Fibroblast of villous mesenchyme (primary cell): ENCODE measurements at regions not wholly inside any gene's neighbourhood (a gene's known extent, or its start where the extent isn't known, plus 50 kb on each side); places are given as distances from the start of the nearest gene placed in this dataset.
"Not testable (repeated sequence)": the region's sequence is repeated elsewhere in the genome, so short reads cannot be mapped to it uniquely, and the experiment has no call there.

Experiments
- DNase-seq: peaks from one replicate; pipeline ENCODE4 v3.0.0-alpha.2; 2010; ENCODE audit warnings: low read depth
- H3K4me3 ChIP-seq: 2 replicates; pipeline ENCODE4 v1.5.1; 2011; ENCODE audit warnings: low read depth, mild to moderate bottlenecking, low read length
- TF ChIP-seq, protein P1 (sequence below): IDR thresholded peaks from 2 replicates; pipeline ENCODE4 v1.5.1; 2012; ENCODE audit warnings: low read depth, mild to moderate bottlenecking, low read length; ENCODE audit not compliant: insufficient read depth

DNA sequence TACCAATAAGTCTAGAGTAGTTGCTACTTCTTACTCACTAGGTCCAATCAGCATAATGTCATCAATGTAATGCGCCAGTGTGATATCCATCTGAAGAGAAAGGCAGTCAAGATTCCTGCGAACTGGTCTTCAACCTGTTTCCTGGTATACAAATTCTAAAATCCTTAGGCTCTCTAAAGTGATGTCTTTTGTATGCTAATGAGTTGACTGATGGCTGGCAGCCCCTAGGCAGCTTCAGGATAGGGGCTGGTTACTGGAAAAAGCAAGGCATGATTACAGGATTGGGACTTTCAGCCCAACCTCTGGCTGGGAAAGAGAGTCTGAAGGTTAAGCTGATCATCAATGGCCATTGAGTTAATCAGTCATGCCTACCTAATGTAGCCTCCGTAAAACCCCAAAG is 250.2 kb upstream of the PTER start:
- TF ChIP-seq, protein P1, sequence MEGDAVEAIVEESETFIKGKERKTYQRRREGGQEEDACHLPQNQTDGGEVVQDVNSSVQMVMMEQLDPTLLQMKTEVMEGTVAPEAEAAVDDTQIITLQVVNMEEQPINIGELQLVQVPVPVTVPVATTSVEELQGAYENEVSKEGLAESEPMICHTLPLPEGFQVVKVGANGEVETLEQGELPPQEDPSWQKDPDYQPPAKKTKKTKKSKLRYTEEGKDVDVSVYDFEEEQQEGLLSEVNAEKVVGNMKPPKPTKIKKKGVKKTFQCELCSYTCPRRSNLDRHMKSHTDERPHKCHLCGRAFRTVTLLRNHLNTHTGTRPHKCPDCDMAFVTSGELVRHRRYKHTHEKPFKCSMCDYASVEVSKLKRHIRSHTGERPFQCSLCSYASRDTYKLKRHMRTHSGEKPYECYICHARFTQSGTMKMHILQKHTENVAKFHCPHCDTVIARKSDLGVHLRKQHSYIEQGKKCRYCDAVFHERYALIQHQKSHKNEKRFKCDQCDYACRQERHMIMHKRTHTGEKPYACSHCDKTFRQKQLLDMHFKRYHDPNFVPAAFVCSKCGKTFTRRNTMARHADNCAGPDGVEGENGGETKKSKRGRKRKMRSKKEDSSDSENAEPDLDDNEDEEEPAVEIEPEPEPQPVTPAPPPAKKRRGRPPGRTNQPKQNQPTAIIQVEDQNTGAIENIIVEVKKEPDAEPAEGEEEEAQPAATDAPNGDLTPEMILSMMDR = no peak
- H3K4me3 ChIP-seq = no peak overlapping the region
- DNase-seq = no peak

DNA sequence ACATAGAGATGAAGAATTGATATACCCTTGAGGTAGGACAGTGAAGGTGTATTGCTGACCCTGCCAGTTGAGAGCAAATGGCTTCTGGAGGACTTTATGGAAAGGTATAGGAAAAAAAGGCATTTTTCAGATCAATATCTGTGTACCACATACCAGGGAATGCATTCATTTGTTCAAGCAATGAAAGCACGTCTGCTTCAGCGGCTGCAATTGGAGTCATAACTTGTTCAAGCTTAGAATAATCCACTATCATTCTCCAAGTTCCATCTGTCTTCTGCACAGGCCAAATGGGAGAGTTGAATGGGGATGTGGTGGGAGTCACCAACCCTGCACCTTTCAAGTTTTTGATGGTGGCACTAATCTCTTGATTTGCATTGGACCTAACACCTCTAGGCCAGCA is 249.6 kb upstream of the PTER start:
- DNase-seq = no peak
- no peak overlapping the region for H3K4me3 ChIP-seq
- TF ChIP-seq, protein P1 = no peak

GRCh38 chr10:16192337-16192736 is 244.5 kb upstream of the PTER start:
- H3K4me3 ChIP-seq = no peak overlapping the region
- no peak for DNase-seq
- TF ChIP-seq, protein P1 = no peak

DNA sequence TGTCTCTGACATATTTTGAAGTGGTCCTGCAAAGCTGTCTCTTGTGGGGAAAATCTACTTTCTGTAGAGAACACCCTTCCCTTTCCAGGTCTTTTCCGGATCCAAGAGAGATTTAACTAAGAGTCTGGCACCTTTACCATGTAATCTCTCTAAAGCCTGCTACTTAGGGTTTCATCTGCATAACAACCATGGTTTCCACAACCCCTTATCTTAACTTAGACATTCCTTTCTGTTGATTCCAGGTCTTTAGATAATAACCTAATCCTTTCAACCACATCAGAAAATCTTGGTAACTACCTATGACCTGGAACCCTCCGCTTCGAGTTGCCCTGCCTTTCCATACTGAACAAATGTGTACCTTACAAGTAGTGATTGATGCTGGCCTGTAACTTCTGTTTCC is 243.6 kb upstream of the PTER start:
- TF ChIP-seq, protein P1 = no peak
- no peak for DNase-seq
- H3K4me3 ChIP-seq = no peak overlapping the region

DNA sequence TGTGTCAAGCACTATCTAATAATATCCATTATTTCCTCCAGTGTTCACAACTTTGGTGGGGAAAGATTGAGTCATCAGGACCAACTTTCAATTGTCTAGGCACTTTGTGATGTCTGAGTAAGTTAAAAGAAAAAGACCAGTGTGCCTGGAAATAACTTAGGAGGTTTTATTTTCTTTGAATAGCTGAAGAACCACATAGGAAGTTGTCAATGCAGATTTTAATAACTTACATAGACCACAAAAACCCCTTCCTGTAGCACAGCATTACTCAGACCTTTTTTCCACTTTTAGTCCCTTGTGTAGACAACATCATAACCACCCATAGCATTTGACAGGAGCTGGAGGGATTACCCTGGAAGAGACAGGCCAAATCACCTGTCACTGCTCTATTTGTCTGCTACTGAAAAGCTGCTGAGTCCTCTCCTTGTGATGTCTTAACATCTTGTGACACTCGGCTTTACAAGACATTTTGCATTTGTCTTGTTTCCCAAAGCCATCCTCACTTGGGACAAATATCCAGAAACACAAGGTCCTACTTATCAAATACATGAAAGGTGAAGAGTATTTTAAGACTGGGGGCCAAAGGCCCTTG is 241.5 kb upstream of the PTER start:
- TF ChIP-seq, protein P1 = no peak
- no peak for DNase-seq
- no peak overlapping the region for H3K4me3 ChIP-seq

- TF ChIP-seq, protein P1 = no peak
- no peak for DNase-seq
- no peak overlapping the region for H3K4me3 ChIP-seq
Measured at GRCh38 chr10:16195894-16196293, 240.9 kb upstream of the PTER start.

- TF ChIP-seq, protein P1 = no peak
- H3K4me3 ChIP-seq = no peak overlapping the region
- DNase-seq = no peak
Measured at GRCh38 chr10:16199216-16199615, 237.6 kb upstream of the PTER start.

DNA sequence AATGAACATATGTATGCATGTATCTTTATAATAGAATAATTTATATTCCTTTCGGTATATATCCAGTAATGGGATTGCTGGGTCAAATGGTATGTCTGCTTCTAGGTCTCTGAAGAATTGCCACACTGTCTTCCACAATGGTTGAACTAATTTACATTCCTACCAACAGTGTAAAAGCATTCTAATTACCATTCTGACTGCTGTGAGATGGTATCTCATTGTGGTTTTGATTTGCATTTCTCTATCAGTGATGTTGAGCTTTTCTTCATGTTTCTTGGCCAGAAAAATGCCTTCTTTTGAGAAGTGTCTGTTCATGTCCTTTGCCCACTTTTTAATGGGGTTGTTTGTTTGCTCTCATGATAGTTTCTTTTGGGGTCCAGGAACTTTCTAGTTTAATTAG is 213.2 kb upstream of the PTER start:
- not testable (repeated sequence) for H3K4me3 ChIP-seq, DNase-seq
